HG03520 (cell line): ENCODE measurements at regions not wholly inside any gene's neighbourhood (a gene's known extent, or its start where the extent isn't known, plus 50 kb on each side); places are given as distances from the start of the nearest gene placed in this dataset.

ENCODE experiments used
- ATAC-seq: cut with Tn5 transposase; IDR thresholded peaks from one replicate; pipeline ENCODE4 v1.9.1; 2021; ENCODE audit warnings: mild to moderate bottlenecking, moderate library complexity; ENCODE audit not compliant: unreplicated experiment

GRCh38 chr3:152051501-152052404, 178.3 kb downstream of the SUCNR1 start:
- peak; percentile 66 for ATAC-seq

GRCh38 chr3:152053866-152054265, 180.4 kb downstream of the SUCNR1 start:
- ATAC-seq = no peak

GRCh38 chr3:152054315-152054714, 180.9 kb downstream of the SUCNR1 start:
- ATAC-seq = peak; percentile 72

GRCh38 chr3:152056073-152056472, 182.6 kb downstream of the SUCNR1 start:
- no peak for ATAC-seq

- ATAC-seq = no peak
Observed at GRCh38 chr3:152056481-152056880, 183.0 kb downstream of the SUCNR1 start.

GRCh38 chr3:152056987-152057386, 183.5 kb downstream of the SUCNR1 start:
- ATAC-seq = no peak

- ATAC-seq = no peak
Observed at GRCh38 chr3:152058856-152059255, 185.4 kb downstream of the SUCNR1 start.

GRCh38 chr3:152060701-152061100, 187.3 kb downstream of the SUCNR1 start:
- no peak for ATAC-seq

GRCh38 chr3:152061296-152061695, 187.9 kb downstream of the SUCNR1 start:
- no peak for ATAC-seq

GRCh38 chr3:152069871-152070270, 196.4 kb downstream of the SUCNR1 start:
- no peak for ATAC-seq

GRCh38 chr3:152071315-152071714, 197.4 kb upstream of the MBNL1 start:
- no peak for ATAC-seq

GRCh38 chr3:152071924-152072323, 196.8 kb upstream of the MBNL1 start:
- ATAC-seq = no peak

- no peak for ATAC-seq
Observed at GRCh38 chr3:152073267-152073666, 195.5 kb upstream of the MBNL1 start.

- no peak for ATAC-seq
Observed at GRCh38 chr3:152076148-152076547, 192.6 kb upstream of the MBNL1 start.

GRCh38 chr3:152079980-152080379, 188.7 kb upstream of the MBNL1 start:
- ATAC-seq = no peak

GRCh38 chr3:152083135-152083534, 185.6 kb upstream of the MBNL1 start:
- ATAC-seq = no peak

- no peak for ATAC-seq
Observed at GRCh38 chr3:152084441-152085158, 184.1 kb upstream of the MBNL1 start.

GRCh38 chr3:152087153-152087552, 181.6 kb upstream of the MBNL1 start:
- no peak for ATAC-seq

- ATAC-seq = no peak
Observed at GRCh38 chr3:152089528-152089927, 179.2 kb upstream of the MBNL1 start.

GRCh38 chr3:152091725-152092124, 177.0 kb upstream of the MBNL1 start:
- no peak for ATAC-seq

- no peak for ATAC-seq
Observed at GRCh38 chr3:152093901-152094300, 174.8 kb upstream of the MBNL1 start.

GRCh38 chr3:152094406-152094805, 174.3 kb upstream of the MBNL1 start:
- no peak for ATAC-seq
